ENCODE measurements at regions not wholly inside any gene's neighbourhood (a gene's known extent, or its start where the extent isn't known, plus 50 kb on each side); places are given as distances from the start of the nearest gene placed in this dataset.

DNA sequence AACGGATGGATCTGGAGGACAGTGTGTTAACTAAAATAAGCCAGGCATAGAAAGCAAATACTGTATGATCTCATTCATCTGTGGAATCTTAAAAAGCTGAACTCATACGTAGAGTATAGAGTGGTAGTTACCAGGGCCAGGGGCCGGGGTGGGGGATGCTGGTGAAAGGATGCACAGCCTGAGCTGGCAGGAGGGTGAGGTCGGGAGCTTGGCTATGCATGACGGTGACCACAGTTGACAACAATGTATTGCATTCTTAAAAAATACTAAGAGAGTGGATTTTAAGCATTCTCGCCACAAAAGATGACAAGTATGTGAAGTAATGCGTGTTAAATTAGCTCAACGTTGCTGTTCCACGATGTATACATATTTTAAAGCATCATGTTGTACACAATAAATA lies 351.3 kb downstream of the TMEM121 start:
- no peak for DNase-seq (ENCODE audit: low spot score)
- Histone ChIP-seq H3K27ac (ENCODE audit: low read depth in 1 of 2, low read length in 2 of 2) (no peak overlapping the region), H3K9me3 (ENCODE audit: control insufficient read depth in 4 of 4, low read length in 3 of 4) (no peaks in the 10 kb centered on the region), H3K9ac (ENCODE audit: low read depth in 1 of 2, low read length in 2 of 2) (no peak overlapping the region), H3K4me1 (ENCODE audit: control insufficient read depth in 4 of 4, insufficient read depth in 4 of 4, low read length in 3 of 4) (no peaks in the 10 kb centered on the region), H3K27me3 (ENCODE audit: control insufficient read depth in 4 of 4, insufficient read depth in 4 of 4, low read length in 3 of 4) (peaks cover 0 to 3% (median 0%) of the 10 kb centered on the region in 4 donors), H3K4me3 (ENCODE audit: low read depth in 1 of 3, low read length in 3 of 3) (no peak overlapping the region), H3K36me3 (ENCODE audit: control insufficient read depth in 4 of 4, insufficient read depth in 3 of 4, low read depth in 1 of 4, low read length in 3 of 4) (no peaks in the 10 kb centered on the region)
- WGBS: 75% methylated on average over 9 of the region's 9 CpGs
- TF ChIP-seq, protein P1, sequence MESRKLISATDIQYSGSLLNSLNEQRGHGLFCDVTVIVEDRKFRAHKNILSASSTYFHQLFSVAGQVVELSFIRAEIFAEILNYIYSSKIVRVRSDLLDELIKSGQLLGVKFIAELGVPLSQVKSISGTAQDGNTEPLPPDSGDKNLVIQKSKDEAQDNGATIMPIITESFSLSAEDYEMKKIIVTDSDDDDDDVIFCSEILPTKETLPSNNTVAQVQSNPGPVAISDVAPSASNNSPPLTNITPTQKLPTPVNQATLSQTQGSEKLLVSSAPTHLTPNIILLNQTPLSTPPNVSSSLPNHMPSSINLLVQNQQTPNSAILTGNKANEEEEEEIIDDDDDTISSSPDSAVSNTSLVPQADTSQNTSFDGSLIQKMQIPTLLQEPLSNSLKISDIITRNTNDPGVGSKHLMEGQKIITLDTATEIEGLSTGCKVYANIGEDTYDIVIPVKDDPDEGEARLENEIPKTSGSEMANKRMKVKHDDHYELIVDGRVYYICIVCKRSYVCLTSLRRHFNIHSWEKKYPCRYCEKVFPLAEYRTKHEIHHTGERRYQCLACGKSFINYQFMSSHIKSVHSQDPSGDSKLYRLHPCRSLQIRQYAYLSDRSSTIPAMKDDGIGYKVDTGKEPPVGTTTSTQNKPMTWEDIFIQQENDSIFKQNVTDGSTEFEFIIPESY (IDR thresholded peaks at IDR 0.05): no peak
- TF ChIP-seq JUND (IDR thresholded peaks at IDR 0.05) (no peak), HNF4G (IDR thresholded peaks at IDR 0.05) (no peak), RXRA (IDR thresholded peaks at IDR 0.05) (no peak)
- TF ChIP-seq, protein P2, sequence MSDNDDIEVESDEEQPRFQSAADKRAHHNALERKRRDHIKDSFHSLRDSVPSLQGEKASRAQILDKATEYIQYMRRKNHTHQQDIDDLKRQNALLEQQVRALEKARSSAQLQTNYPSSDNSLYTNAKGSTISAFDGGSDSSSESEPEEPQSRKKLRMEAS (IDR thresholded peaks at IDR 0.05): no peak
- TF ChIP-seq, protein P3, sequence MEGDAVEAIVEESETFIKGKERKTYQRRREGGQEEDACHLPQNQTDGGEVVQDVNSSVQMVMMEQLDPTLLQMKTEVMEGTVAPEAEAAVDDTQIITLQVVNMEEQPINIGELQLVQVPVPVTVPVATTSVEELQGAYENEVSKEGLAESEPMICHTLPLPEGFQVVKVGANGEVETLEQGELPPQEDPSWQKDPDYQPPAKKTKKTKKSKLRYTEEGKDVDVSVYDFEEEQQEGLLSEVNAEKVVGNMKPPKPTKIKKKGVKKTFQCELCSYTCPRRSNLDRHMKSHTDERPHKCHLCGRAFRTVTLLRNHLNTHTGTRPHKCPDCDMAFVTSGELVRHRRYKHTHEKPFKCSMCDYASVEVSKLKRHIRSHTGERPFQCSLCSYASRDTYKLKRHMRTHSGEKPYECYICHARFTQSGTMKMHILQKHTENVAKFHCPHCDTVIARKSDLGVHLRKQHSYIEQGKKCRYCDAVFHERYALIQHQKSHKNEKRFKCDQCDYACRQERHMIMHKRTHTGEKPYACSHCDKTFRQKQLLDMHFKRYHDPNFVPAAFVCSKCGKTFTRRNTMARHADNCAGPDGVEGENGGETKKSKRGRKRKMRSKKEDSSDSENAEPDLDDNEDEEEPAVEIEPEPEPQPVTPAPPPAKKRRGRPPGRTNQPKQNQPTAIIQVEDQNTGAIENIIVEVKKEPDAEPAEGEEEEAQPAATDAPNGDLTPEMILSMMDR (IDR thresholded peaks at IDR 0.05; ENCODE audit: low read depth, low read length, missing input control): no peak
- TF ChIP-seq, protein P4, sequence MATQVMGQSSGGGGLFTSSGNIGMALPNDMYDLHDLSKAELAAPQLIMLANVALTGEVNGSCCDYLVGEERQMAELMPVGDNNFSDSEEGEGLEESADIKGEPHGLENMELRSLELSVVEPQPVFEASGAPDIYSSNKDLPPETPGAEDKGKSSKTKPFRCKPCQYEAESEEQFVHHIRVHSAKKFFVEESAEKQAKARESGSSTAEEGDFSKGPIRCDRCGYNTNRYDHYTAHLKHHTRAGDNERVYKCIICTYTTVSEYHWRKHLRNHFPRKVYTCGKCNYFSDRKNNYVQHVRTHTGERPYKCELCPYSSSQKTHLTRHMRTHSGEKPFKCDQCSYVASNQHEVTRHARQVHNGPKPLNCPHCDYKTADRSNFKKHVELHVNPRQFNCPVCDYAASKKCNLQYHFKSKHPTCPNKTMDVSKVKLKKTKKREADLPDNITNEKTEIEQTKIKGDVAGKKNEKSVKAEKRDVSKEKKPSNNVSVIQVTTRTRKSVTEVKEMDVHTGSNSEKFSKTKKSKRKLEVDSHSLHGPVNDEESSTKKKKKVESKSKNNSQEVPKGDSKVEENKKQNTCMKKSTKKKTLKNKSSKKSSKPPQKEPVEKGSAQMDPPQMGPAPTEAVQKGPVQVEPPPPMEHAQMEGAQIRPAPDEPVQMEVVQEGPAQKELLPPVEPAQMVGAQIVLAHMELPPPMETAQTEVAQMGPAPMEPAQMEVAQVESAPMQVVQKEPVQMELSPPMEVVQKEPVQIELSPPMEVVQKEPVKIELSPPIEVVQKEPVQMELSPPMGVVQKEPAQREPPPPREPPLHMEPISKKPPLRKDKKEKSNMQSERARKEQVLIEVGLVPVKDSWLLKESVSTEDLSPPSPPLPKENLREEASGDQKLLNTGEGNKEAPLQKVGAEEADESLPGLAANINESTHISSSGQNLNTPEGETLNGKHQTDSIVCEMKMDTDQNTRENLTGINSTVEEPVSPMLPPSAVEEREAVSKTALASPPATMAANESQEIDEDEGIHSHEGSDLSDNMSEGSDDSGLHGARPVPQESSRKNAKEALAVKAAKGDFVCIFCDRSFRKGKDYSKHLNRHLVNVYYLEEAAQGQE (IDR thresholded peaks at IDR 0.05): no peak

DNA sequence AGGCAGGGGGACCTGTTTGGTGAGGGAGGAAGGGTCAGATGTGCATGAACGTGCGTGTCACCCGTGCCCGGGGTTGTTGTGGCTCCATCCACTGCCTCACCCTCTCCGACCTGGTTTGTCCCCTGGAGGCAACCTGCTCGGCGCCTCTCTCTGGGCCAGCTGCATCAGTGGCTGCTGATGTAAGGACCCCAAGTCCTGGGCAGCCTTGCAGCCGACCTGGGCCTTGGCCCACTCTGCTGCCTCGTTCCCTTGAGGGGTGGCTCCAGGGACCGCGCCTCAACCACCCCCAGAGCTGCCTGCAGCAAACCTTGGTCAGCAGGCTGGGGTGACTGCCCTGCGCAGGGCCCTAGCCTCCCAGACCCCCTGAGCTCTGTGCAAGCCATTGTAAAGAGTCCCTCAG lies 351.7 kb downstream of the TMEM121 start:
- no peak overlapping the region for H3K27ac ChIP-seq (ENCODE audit: low read depth in 1 of 2, low read length in 2 of 2)
- H3K4me1 ChIP-seq (ENCODE audit: control insufficient read depth in 4 of 4, insufficient read depth in 4 of 4, low read length in 3 of 4): no peaks in the 10 kb centered on the region
- no peaks in the 10 kb centered on the region for H3K9me3 ChIP-seq (ENCODE audit: control insufficient read depth in 4 of 4, low read length in 3 of 4)
- H3K9ac ChIP-seq (ENCODE audit: low read depth in 1 of 2, low read length in 2 of 2): no peak overlapping the region
- no peaks in the 10 kb centered on the region for H3K36me3 ChIP-seq (ENCODE audit: control insufficient read depth in 4 of 4, insufficient read depth in 3 of 4, low read depth in 1 of 4, low read length in 3 of 4)
- H3K27me3 ChIP-seq (ENCODE audit: control insufficient read depth in 4 of 4, insufficient read depth in 4 of 4, low read length in 3 of 4): peaks cover 0 to 3% (median 0%) of the 10 kb centered on the region in 4 donors
- DNase-seq (ENCODE audit: low spot score): no peak
- WGBS: 82% methylated on average over 12 of the region's 12 CpGs
- H3K4me3 ChIP-seq (ENCODE audit: low read depth in 1 of 3, low read length in 3 of 3): no peak overlapping the region
- TF ChIP-seq HNF4A (conservative IDR thresholded peaks at IDR 0.05) (no peak), RXRA (IDR thresholded peaks at IDR 0.05) (no peak), TAF1 (conservative IDR thresholded peaks at IDR 0.05) (no peak), RAD21 (IDR thresholded peaks at IDR 0.05) (no peak), HNF4G (IDR thresholded peaks at IDR 0.05) (no peak), JUND (IDR thresholded peaks at IDR 0.05) (no peak), FOXA2 (IDR thresholded peaks at IDR 0.05) (no peak), YY1 (IDR thresholded peaks at IDR 0.05) (no peak), NR2F2 (IDR thresholded peaks at IDR 0.05) (no peak), EGR1 (IDR thresholded peaks at IDR 0.05; ENCODE audit: low read depth in 2 of 2) (no peak), FOXA1 (IDR thresholded peaks at IDR 0.05) (no peak)
- TF ChIP-seq, protein P5, sequence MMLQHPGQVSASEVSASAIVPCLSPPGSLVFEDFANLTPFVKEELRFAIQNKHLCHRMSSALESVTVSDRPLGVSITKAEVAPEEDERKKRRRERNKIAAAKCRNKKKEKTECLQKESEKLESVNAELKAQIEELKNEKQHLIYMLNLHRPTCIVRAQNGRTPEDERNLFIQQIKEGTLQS (IDR thresholded peaks at IDR 0.05): no peak
- TF ChIP-seq, protein P3 (IDR thresholded peaks at IDR 0.05; ENCODE audit: low read depth, low read length, missing input control): no peak
- TF ChIP-seq, protein P4 (IDR thresholded peaks at IDR 0.05): no peak
- TF ChIP-seq, protein P2 (IDR thresholded peaks at IDR 0.05): no peak
